ENCODE measurements at regions not wholly inside any gene's neighbourhood (a gene's known extent, or its start where the extent isn't known, plus 50 kb on each side); places are given as distances from the start of the nearest gene placed in this dataset.

- no peaks in the 10 kb centered on the region for H4K20me1 ChIP-seq (ENCODE audit: insufficient read depth, low read length)
- no peaks in the 10 kb centered on the region for H3K9me3 ChIP-seq (ENCODE audit: low read length)
- no peaks in the 10 kb centered on the region for H3K79me2 ChIP-seq (ENCODE audit: insufficient read depth, low read length)
- CTCF ChIA-PET (ENCODE audit: low intra/inter-chr PET ratio, low total read pairs) = no interaction called here
- 60% methylated on average over 2 of the region's 2 CpGs for WGBS (ENCODE audit: low lambda C conversion rate)
- TF ChIP-seq SP2 (CRISPR knock-in tag; IDR thresholded peaks at IDR 0.05) = no peak
- TF ChIP-seq GPN1 (CRISPR knock-in tag; IDR thresholded peaks at IDR 0.05; ENCODE audit: borderline replicate concordance) = no peak
- TF ChIP-seq EED (CRISPR knock-in tag; IDR thresholded peaks at IDR 0.05) = no peak
- TF ChIP-seq TOPORS (CRISPR knock-in tag; IDR thresholded peaks at IDR 0.05) = no peak
- TF ChIP-seq ZNF354B (CRISPR knock-in tag; IDR thresholded peaks at IDR 0.05) = no peak
- TF ChIP-seq KDM2A (CRISPR knock-in tag; IDR thresholded peaks at IDR 0.05; ENCODE audit: borderline replicate concordance, low read depth) = no peak
- TF ChIP-seq SP4 (CRISPR knock-in tag; IDR thresholded peaks at IDR 0.05) = no peak
- TF ChIP-seq ZNF224 (CRISPR knock-in tag; IDR thresholded peaks at IDR 0.05) = no peak
- no peak for TF ChIP-seq SETDB1 (CRISPR knock-in tag; IDR thresholded peaks at IDR 0.05; ENCODE audit: borderline replicate concordance)
- H3K4me3 ChIP-seq (replicated peaks in 1 of 3; ENCODE audit: insufficient read depth in 1 of 3, low read depth in 2 of 3, low read length in 3 of 3) = no peak overlapping the region
- H3K27ac ChIP-seq (ENCODE audit: extremely low read length, insufficient read depth, low read length) = no peak overlapping the region
- in situ Hi-C loops (cut with HindIII; ENCODE audit: extremely low pct_ligation_motif_present, low pct_unique_long_range_greater_than_20kb) = no loop called here
- DNase-seq (ENCODE audit: low spot score) (no peak), FAIRE-seq (no peak), ATAC-seq (no peak)
- BruUV-seq (replicated peaks) = no TSS peak
- intact Hi-C loops (cut with micrococcal nuclease; ENCODE audit: unreplicated experiment) = no loop called here
- no peaks in the 10 kb centered on the region for H3K36me3 ChIP-seq (replicated peaks in 1 of 2; ENCODE audit: control insufficient read depth in 1 of 2, insufficient read depth in 2 of 2, low read length in 2 of 2)
- peaks cover 54% of the 10 kb centered on the region for H3K4me1 ChIP-seq (ENCODE audit: insufficient read depth, low read length)
- H2AFZ ChIP-seq (ENCODE audit: low read length) = no peak overlapping the region
- H3K9ac ChIP-seq (ENCODE audit: insufficient read depth, low read depth, low read length) = no peak overlapping the region
- POLR2A ChIA-PET = interaction anchor here (1.1 to 2.0 kb wide), 3 partner anchors 8 to 68 kb away, joined by 5 to 9 read pairs (median 6); partner anchors contain the start of gene SERTAD2
- no peak overlapping the region for H3K4me2 ChIP-seq (ENCODE audit: low read depth, low read length)
- H3K27me3 ChIP-seq (ENCODE audit: control insufficient read depth in 1 of 2, insufficient read depth in 2 of 2, low read length in 2 of 2) = no peaks in the 10 kb centered on the region
Measured at GRCh38 chr2:64722291-64723044, 68.8 kb upstream of the SERTAD2 start.

All from HepG2 (cell line).